ENCODE measurements at regions not wholly inside any gene's neighbourhood (a gene's known extent, or its start where the extent isn't known, plus 50 kb on each side); places are given as distances from the start of the nearest gene placed in this dataset.

GRCh38 chr22:48603621-48604320 lies 1223.9 kb downstream of the BRD1 start:
- DNase-seq, result no peak

- DNase-seq, result no peak
Measured at GRCh38 chr22:48602805-48603518, 1224.7 kb downstream of the BRD1 start.

- DNase-seq, result no peak
Measured at GRCh38 chr22:48600681-48601080, 1227.0 kb downstream of the BRD1 start.

GRCh38 chr22:48600171-48600570 lies 1227.5 kb downstream of the BRD1 start:
- DNase-seq, result no peak

GRCh38 chr22:48599346-48599745 lies 1228.3 kb downstream of the BRD1 start:
- no peak for DNase-seq

- DNase-seq, result no peak
Measured at GRCh38 chr22:48596111-48596850, 1231.4 kb downstream of the BRD1 start.

GRCh38 chr22:48595511-48595905 lies 1232.2 kb downstream of the BRD1 start:
- DNase-seq, result no peak

- no peak for DNase-seq
Measured at GRCh38 chr22:48594757-48595510, 1232.7 kb downstream of the BRD1 start.

- DNase-seq, result no peak
Measured at GRCh38 chr22:48594016-48594756, 1233.5 kb downstream of the BRD1 start.

GRCh38 chr22:48593551-48593950 lies 1234.1 kb downstream of the BRD1 start:
- no peak for DNase-seq

GRCh38 chr22:48592931-48593330 lies 1234.7 kb downstream of the BRD1 start:
- DNase-seq, result no peak

- DNase-seq, result no peak
Measured at GRCh38 chr22:48592488-48592887, 1235.2 kb downstream of the BRD1 start.

- no peak for DNase-seq
Measured at GRCh38 chr22:48592066-48592345, 1235.7 kb downstream of the BRD1 start.

- DNase-seq, result no peak
Measured at GRCh38 chr22:48591286-48592065, 1236.2 kb downstream of the BRD1 start.

GRCh38 chr22:48589901-48590300 lies 1237.8 kb downstream of the BRD1 start:
- no peak for DNase-seq

GRCh38 chr22:48588878-48589450 lies 1238.7 kb downstream of the BRD1 start:
- DNase-seq, result no peak

GRCh38 chr22:48588151-48588877 lies 1239.4 kb downstream of the BRD1 start:
- no peak for DNase-seq

GRCh38 chr22:48587236-48587865 lies 1240.3 kb downstream of the BRD1 start:
- DNase-seq, result no peak

- no peak for DNase-seq
Measured at GRCh38 chr22:48586799-48587185, 1240.9 kb downstream of the BRD1 start.
